Fibroblast of pulmonary artery (primary cell): ENCODE measurements at regions not wholly inside any gene's neighbourhood (a gene's known extent, or its start where the extent isn't known, plus 50 kb on each side); places are given as distances from the start of the nearest gene placed in this dataset.

Experiments used
- DNase-seq: peaks from one replicate; pipeline ENCODE4 v3.0.0-alpha.2; 2010; ENCODE audit warnings: low read depth
- H3K4me3 ChIP-seq: replicated peaks from 2 replicates; pipeline ENCODE4 v1.5.1; 2011; ENCODE audit warnings: low read depth, mild to moderate bottlenecking, control low read depth, low read length, moderate library complexity
- CTCF ChIP-seq: IDR thresholded peaks from 2 replicates; pipeline ENCODE4 v1.5.1; 2011; ENCODE audit warnings: mild to moderate bottlenecking, control low read depth, low read length, inconsistent platforms; ENCODE audit errors: missing control alignments

- no peak overlapping the region for H3K4me3 ChIP-seq
- no peak for TF ChIP-seq CTCF
- DNase-seq, result no peak
These were observed 200.8 kb downstream of the RGS3 start for GRCh38 chr9:113664181-113664875.

- DNase-seq, result no peak
- no peak for TF ChIP-seq CTCF
- H3K4me3 ChIP-seq, result no peak overlapping the region
These were observed 201.5 kb downstream of the RGS3 start for GRCh38 chr9:113665064-113665463.

- no peak for DNase-seq
- no peak for TF ChIP-seq CTCF
- no peak overlapping the region for H3K4me3 ChIP-seq
These were observed 202.2 kb downstream of the RGS3 start for GRCh38 chr9:113665756-113666155.

GRCh38 chr9:113668061-113668460 is 204.5 kb downstream of the RGS3 start:
- TF ChIP-seq CTCF, result no peak
- no peak for DNase-seq
- no peak overlapping the region for H3K4me3 ChIP-seq

- TF ChIP-seq CTCF, result no peak
- no peak overlapping the region for H3K4me3 ChIP-seq
- no peak for DNase-seq
These were observed 206.1 kb downstream of the RGS3 start for GRCh38 chr9:113669522-113670115.

GRCh38 chr9:113673726-113674125 is 202.4 kb upstream of the ZNF618 start:
- TF ChIP-seq CTCF, result no peak
- DNase-seq, result peak; percentile 38

GRCh38 chr9:113674436-113674835 is 201.7 kb upstream of the ZNF618 start:
- TF ChIP-seq CTCF, result no peak
- no peak overlapping the region for H3K4me3 ChIP-seq
- peak; percentile 58 for DNase-seq

More at GRCh38 chr9:113673726-113674125, 202.4 kb upstream of the ZNF618 start:
- no peak overlapping the region for H3K4me3 ChIP-seq
